Transverse colon (tissue), 4 donors: ENCODE measurements at regions not wholly inside any gene's neighbourhood (a gene's known extent, or its start where the extent isn't known, plus 50 kb on each side); places are given as distances from the start of the nearest gene placed in this dataset.

Experiments used
- EP300 ChIP-seq: sonication (generic); formaldehyde crosslinking; IDR thresholded peaks from one replicate; pipeline ENCODE4 v1.6.1; 2017; ENCODE audit warnings: antibody characterized with exemption, low read depth
- POLR2A ChIP-seq: fragments of 450-650 bp; IDR thresholded peaks from one replicate; pipeline ENCODE4 v1.6.1; 2016; ENCODE audit warnings: antibody characterized with exemption, mild to moderate bottlenecking, moderate library complexity
- POLR2AphosphoS5 ChIP-seq, 3 donors: sonication (generic); formaldehyde crosslinking; IDR thresholded peaks; one replicate each; pipeline ENCODE4 v1.6.1; 2016; ENCODE audit warnings: antibody characterized with exemption in 3 of 3
- TF ChIP-seq, protein P1 (sequence below), 5 experiments: fragments of 200-600 bp in 3 of 5; fragments of 450-650 bp in 2 of 5; sonication (generic) in 3 of 5; IDR thresholded peaks; 1 replicate in 2 of 5; 2 replicates in 3 of 5; pipeline ENCODE4 v1.5.1; 2016 to 2017; ENCODE audit warnings: antibody characterized with exemption in 5 of 5, inconsistent platforms in 3 of 5, mild to moderate bottlenecking in 2 of 5, moderate library complexity in 1 of 5

DNA sequence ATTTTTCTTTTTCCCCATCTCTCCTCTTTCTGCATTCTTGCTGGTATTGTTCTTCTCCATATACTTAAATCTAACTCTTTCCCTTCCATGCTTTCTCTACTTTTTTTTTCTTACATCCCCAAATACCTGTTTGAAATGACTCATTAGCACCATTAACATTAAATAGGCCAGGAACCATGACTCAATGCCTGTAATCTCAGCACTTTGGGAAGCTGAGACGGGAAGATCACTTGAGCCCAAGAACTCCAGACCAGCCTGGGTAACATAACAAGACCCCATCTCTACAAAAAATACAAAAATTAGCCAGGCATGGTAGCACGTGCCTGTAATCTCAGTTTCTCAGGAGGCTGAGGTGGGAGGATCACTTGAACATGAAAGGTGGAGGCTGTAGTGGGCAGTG lies 1026.8 kb downstream of the GATA3 start:
- TF ChIP-seq POLR2A (no peak), EP300 (no peak), POLR2AphosphoS5 (IDR thresholded peaks at IDR 0.05) (no peak)
- TF ChIP-seq, protein P1, sequence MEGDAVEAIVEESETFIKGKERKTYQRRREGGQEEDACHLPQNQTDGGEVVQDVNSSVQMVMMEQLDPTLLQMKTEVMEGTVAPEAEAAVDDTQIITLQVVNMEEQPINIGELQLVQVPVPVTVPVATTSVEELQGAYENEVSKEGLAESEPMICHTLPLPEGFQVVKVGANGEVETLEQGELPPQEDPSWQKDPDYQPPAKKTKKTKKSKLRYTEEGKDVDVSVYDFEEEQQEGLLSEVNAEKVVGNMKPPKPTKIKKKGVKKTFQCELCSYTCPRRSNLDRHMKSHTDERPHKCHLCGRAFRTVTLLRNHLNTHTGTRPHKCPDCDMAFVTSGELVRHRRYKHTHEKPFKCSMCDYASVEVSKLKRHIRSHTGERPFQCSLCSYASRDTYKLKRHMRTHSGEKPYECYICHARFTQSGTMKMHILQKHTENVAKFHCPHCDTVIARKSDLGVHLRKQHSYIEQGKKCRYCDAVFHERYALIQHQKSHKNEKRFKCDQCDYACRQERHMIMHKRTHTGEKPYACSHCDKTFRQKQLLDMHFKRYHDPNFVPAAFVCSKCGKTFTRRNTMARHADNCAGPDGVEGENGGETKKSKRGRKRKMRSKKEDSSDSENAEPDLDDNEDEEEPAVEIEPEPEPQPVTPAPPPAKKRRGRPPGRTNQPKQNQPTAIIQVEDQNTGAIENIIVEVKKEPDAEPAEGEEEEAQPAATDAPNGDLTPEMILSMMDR (IDR thresholded peaks at IDR 0.05) = no peak
